ENCODE measurements at regions not wholly inside any gene's neighbourhood (a gene's known extent, or its start where the extent isn't known, plus 50 kb on each side); places are given as distances from the start of the nearest gene placed in this dataset. TPM values are rescaled to one million over a fixed set of nuclear protein-coding genes. Genes with fewer than 3 reads are reported as not detected.
A peak's percentile ranks its signal among the peaks of the same experiment; 100 is the strongest.

DNA sequence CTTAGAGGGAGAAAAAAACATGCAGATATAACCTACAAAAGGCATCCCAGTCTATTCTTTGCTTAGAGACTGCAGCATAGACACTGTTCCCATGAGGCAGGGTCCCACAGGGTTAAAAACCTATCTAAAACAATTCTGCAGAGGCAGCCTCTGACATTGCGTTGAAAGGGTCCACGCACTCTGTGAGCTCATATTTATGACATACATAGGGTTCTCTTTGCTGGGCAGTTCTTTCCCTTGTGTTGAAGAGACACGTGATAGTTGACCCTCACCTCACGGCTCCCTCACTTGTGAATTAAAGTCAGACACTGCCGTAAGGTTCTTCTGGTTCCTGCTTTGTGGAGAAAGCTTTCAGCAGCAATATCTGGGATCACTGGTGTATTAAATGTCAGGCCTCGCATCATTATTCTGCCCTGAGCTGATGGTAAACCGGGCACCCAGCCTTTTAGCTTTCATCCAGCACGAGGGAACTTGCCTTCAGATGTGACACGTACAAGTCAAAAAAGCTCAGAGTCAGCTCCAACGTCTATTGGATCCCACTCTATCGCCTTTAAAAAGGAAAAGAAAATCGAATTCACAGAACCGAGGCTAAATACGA lies 52.8 kb upstream of the HNRNPU start:
- H3K9ac ChIP-seq (ENCODE audit: insufficient read depth in 1 of 2, low read length in 2 of 2), result no peak overlapping the region
- H3K27me3 ChIP-seq (ENCODE audit: control insufficient read depth in 3 of 3, insufficient read depth in 3 of 3, low read length in 2 of 3), result peaks cover 0 to 13% (median 12%) of the 10 kb centered on the region in 3 donors
- H3K9me3 ChIP-seq (ENCODE audit: control insufficient read depth in 4 of 4, insufficient read depth in 3 of 4, low read length in 3 of 4), result no peaks in the 10 kb centered on the region
- 91 to 92% methylated on average over 14 of the region's 14 CpGs for WGBS, 2 donors
- no peaks in the 10 kb centered on the region for H3K36me3 ChIP-seq (ENCODE audit: control insufficient read depth in 4 of 4, insufficient read depth in 4 of 4, low read length in 4 of 4)
- DNase-seq (no peak), ATAC-seq (ENCODE audit: insufficient read depth, low FRiP score) (no peak)
- peaks cover 0 to 11% (median 2%) of the 10 kb centered on the region in 5 donors for H3K4me1 ChIP-seq (ENCODE audit: control insufficient read depth in 5 of 5, insufficient read depth in 5 of 5, low read length in 5 of 5)
- peak overlapping the region in 1 of 2 donors; percentile 16 for H3K27ac ChIP-seq (ENCODE audit: low read depth in 1 of 2, low read length in 1 of 2)
- TF ChIP-seq, protein P1, sequence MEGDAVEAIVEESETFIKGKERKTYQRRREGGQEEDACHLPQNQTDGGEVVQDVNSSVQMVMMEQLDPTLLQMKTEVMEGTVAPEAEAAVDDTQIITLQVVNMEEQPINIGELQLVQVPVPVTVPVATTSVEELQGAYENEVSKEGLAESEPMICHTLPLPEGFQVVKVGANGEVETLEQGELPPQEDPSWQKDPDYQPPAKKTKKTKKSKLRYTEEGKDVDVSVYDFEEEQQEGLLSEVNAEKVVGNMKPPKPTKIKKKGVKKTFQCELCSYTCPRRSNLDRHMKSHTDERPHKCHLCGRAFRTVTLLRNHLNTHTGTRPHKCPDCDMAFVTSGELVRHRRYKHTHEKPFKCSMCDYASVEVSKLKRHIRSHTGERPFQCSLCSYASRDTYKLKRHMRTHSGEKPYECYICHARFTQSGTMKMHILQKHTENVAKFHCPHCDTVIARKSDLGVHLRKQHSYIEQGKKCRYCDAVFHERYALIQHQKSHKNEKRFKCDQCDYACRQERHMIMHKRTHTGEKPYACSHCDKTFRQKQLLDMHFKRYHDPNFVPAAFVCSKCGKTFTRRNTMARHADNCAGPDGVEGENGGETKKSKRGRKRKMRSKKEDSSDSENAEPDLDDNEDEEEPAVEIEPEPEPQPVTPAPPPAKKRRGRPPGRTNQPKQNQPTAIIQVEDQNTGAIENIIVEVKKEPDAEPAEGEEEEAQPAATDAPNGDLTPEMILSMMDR (IDR thresholded peaks at IDR 0.05; ENCODE audit: control extremely low read depth, extremely low read depth), result no peak
- no peak overlapping the region for H3K4me3 ChIP-seq

DNA sequence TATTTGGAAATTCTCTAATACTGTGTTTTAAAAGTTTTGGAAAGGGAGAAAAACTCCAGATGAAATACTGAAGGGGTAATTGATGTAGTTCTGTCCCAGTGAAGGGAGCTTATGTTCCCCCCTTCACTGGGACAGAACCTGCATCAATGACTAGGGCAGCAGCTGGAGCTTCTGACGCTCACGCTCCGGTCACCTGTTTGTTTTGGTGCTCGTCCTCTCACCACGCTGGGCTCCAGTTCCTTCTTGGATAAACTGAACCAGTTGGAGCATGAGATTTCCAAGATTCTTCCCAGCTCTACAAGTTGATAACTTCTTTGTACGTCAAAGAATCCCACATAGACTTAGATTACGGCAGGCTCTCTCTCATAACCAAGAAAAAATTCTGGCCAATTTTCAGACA lies 51.4 kb upstream of the HNRNPU start:
- TF ChIP-seq, protein P1 (IDR thresholded peaks at IDR 0.05; ENCODE audit: control extremely low read depth, extremely low read depth), result no peak
- peaks cover 0 to 13% (median 12%) of the 10 kb centered on the region in 3 donors for H3K27me3 ChIP-seq (ENCODE audit: control insufficient read depth in 3 of 3, insufficient read depth in 3 of 3, low read length in 2 of 3)

DNA sequence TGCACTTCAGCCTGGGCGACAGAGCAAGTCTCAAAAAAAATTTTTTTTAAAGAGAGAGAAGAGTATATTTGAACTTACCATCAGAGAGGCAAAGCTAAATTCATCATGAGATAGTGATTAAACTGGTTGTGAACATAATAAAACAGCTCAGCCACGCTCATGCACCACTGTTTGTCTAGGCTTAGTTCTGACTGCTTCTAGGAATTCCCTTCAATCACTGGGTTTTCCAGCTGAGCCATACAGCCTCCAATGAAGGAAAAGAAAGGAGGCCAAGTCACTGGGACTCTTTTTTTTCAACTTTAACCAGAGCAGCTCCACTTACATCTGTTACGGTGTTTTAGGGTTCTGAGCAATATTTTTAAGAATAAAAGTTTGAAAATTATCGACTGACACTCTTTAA lies 50.4 kb upstream of the HNRNPU start:
- TF ChIP-seq, protein P1 (IDR thresholded peaks at IDR 0.05; ENCODE audit: control extremely low read depth, extremely low read depth), result no peak
- ATAC-seq (ENCODE audit: insufficient read depth, low FRiP score) (no peak), DNase-seq (no peak)
- H3K4me1 ChIP-seq (ENCODE audit: control insufficient read depth in 5 of 5, insufficient read depth in 5 of 5, low read length in 5 of 5), result peaks cover 0 to 6% (median 2%) of the 10 kb centered on the region in 5 donors
- H3K4me3 ChIP-seq, result no peak overlapping the region
- no peak overlapping the region for H3K27ac ChIP-seq (ENCODE audit: low read depth in 1 of 2, low read length in 1 of 2)
- H3K27me3 ChIP-seq (ENCODE audit: control insufficient read depth in 3 of 3, insufficient read depth in 3 of 3, low read length in 2 of 3), result peaks cover 0 to 10% (median 10%) of the 10 kb centered on the region in 3 donors
- no peaks in the 10 kb centered on the region for H3K36me3 ChIP-seq (ENCODE audit: control insufficient read depth in 4 of 4, insufficient read depth in 4 of 4, low read length in 4 of 4)
- H3K9ac ChIP-seq (ENCODE audit: insufficient read depth in 1 of 2, low read length in 2 of 2), result no peak overlapping the region
- 94 to 96% methylated on average over 4 of the region's 4 CpGs for WGBS, 2 donors
- no peaks in the 10 kb centered on the region for H3K9me3 ChIP-seq (ENCODE audit: control insufficient read depth in 4 of 4, insufficient read depth in 3 of 4, low read length in 3 of 4)

More for the DNA sequence above, 51.4 kb upstream of the HNRNPU start:
- Histone ChIP-seq H3K9me3 (ENCODE audit: control insufficient read depth in 4 of 4, insufficient read depth in 3 of 4, low read length in 3 of 4) (no peaks in the 10 kb centered on the region), H3K36me3 (ENCODE audit: control insufficient read depth in 4 of 4, insufficient read depth in 4 of 4, low read length in 4 of 4) (no peaks in the 10 kb centered on the region), H3K27ac (ENCODE audit: low read depth in 1 of 2, low read length in 1 of 2) (no peak overlapping the region), H3K4me1 (ENCODE audit: control insufficient read depth in 5 of 5, insufficient read depth in 5 of 5, low read length in 5 of 5) (peaks cover 0 to 6% (median 2%) of the 10 kb centered on the region in 5 donors), H3K4me3 (no peak overlapping the region), H3K9ac (ENCODE audit: insufficient read depth in 1 of 2, low read length in 2 of 2) (no peak overlapping the region)
- 90 to 92% methylated on average over 7 of the region's 7 CpGs for WGBS, 2 donors
- DNase-seq, result no peak
- ATAC-seq (ENCODE audit: insufficient read depth, low FRiP score), result no peak

Small RNA genes in the stretch of these regions (small RNA-seq; reads per million reads assigned to genes)
- gene RNU6-1089P (ENCODE audit: low replicate concordance) (not detected), gene RNU6-947P (ENCODE audit: low replicate concordance) (not detected), gene RNU6-999P (ENCODE audit: low replicate concordance) (not detected)

Data from lung (tissue), 12 donors.